Omental fat pad (tissue), 3 donors: ENCODE measurements at regions not wholly inside any gene's neighbourhood (a gene's known extent, or its start where the extent isn't known, plus 50 kb on each side); places are given as distances from the start of the nearest gene placed in this dataset.
"Not testable (repeated sequence)": the region's sequence is repeated elsewhere in the genome, so short reads cannot be mapped to it uniquely, and the experiment has no call there.

Source experiments
- ATAC-seq: fragments of 150-250 bp; one replicate; pipeline ENCODE4 v1.9.1; 2016; ENCODE audit warnings: mild to moderate bottlenecking, moderate library complexity; ENCODE audit not compliant: low FRiP score
- DNase-seq: peaks from one replicate; pipeline ENCODE4 v3.0.0-alpha.2; 2019; ENCODE audit warnings: low spot score
- CTCF ChIP-seq, 3 donors: fragments of 450-650 bp; IDR thresholded peaks; one replicate each; pipeline ENCODE4 v1.5.1; 2016 to 2017; ENCODE audit warnings: antibody characterized with exemption in 3 of 3, mild to moderate bottlenecking in 3 of 3, moderate library complexity in 2 of 3

- no peak for TF ChIP-seq CTCF (IDR thresholded peaks at IDR 0.05)
- ATAC-seq (no peak), DNase-seq (no peak)
These were observed 658.0 kb upstream of the NRG3 start for GRCh38 chr10:81216949-81217348.

DNA sequence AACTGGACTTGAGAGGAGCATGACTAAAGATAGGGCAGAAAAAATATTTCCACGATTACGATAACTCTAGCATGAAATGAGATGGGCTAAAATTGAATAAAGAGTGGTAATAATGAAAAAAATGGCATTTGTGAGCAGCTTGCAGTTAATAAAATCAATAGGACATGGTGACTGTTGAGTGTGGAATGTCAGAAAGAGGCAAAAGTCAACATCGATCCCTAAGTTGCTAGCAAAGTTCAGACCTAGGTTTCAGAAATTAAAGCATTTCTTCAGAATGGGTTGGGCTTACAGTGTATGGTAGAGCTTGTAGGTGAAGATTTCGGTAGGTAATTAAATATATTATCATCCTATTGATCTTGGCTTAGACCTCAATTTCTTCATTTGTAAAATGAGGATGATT is 656.7 kb upstream of the NRG3 start:
- no peak for TF ChIP-seq CTCF (IDR thresholded peaks at IDR 0.05)
- DNase-seq, result no peak
- ATAC-seq, result no peak

DNA sequence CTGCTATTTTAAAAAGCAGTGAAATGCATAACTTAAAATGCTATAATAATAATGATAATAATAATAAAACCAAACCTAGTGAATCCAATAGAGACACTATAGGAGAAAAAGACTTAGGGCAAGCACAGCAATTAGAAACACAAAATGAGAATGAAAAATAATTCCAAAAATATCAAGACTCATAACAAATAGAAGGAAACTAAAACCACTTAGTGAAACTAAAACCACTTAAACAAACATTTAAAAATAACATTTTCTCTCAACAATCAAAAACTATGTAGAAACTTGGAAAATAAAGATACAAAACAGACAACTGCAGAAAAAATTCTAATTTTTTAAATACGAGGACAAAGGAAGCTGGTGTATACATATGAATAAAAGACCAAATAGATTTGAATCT is 655.2 kb upstream of the NRG3 start:
- no peak for TF ChIP-seq CTCF (IDR thresholded peaks at IDR 0.05)
- no peak for ATAC-seq
- no peak for DNase-seq

DNA sequence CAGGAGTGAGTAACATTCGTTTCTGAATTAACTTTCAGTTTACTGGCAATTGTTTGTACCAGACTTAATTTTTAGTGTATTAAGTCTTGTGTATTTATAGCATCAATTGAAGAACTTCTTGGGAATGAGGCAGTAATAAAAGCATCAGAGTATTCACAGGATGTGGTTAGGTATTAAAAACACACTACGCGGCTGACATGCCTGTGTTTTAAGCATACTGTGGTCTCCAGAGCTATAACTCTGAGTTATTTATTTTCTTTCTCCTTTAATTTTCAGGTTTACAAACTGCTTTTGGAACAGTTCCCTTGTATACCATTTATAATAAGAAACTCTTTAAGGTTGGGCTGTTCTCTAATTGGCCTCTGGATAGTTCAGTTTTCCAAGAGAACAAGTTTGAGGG is 626.1 kb upstream of the NRG3 start:
- DNase-seq, result no peak
- ATAC-seq, result no peak
- no peak for TF ChIP-seq CTCF (IDR thresholded peaks at IDR 0.05)

GRCh38 chr10:81251457-81252115 is 623.4 kb upstream of the NRG3 start:
- DNase-seq (no peak), ATAC-seq (no peak)
- TF ChIP-seq CTCF (IDR thresholded peaks at IDR 0.05), result no peak

DNA sequence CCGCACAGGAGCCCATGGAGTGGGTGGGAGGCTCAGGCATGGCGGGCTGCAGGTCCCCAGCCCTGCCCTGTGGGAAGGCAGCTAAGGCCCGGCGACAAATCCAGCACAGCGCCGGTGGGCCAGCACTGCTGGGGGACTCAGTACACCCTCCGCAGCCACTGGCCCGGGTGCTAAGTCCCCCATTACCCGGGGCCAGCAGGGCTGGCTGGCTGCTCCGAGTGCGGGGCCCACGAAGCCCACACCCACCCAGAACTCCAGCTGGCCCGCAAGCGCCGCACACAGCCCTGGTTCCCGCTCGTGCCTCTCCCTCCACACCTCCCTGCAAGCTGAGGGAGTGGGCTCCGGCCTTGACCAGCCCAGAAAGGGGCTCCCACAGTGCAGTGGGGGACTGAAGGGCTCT is 610.0 kb upstream of the NRG3 start:
- not testable (repeated sequence) for ATAC-seq

GRCh38 chr10:81270051-81270450 is 604.9 kb upstream of the NRG3 start:
- DNase-seq, result no peak
- ATAC-seq, result no peak
- TF ChIP-seq CTCF (IDR thresholded peaks at IDR 0.05), result no peak

More for the DNA sequence above, 610.0 kb upstream of the NRG3 start:
- not testable (repeated sequence) for DNase-seq
